Eye (tissue), 1 donor: ENCODE measurements at regions not wholly inside any gene's neighbourhood (a gene's known extent, or its start where the extent isn't known, plus 50 kb on each side); places are given as distances from the start of the nearest gene placed in this dataset.

Experiments
- DNase-seq: peaks from one replicate; pipeline ENCODE4 v3.0.0-alpha.2; 2015

DNA sequence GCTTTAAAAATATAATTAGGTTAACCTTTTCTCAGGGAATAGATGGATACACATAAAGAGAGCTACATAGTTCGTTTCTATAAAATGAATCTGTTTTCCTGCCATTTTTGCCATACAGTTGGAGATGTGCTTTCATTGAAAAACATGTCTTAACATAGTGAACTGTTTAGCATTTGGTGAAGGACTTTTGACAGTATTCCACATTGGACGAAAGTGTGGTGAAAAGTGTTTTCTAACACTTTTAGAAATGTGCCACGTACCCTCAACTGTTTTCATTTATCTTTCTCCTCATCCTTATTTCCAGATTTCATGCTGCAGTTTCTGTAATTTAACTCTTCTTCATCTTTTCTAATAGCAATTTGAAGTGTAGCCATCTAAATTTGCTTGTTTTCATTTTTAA, 249.1 kb upstream of the MTNR1B start:
- DNase-seq = no peak

DNA sequence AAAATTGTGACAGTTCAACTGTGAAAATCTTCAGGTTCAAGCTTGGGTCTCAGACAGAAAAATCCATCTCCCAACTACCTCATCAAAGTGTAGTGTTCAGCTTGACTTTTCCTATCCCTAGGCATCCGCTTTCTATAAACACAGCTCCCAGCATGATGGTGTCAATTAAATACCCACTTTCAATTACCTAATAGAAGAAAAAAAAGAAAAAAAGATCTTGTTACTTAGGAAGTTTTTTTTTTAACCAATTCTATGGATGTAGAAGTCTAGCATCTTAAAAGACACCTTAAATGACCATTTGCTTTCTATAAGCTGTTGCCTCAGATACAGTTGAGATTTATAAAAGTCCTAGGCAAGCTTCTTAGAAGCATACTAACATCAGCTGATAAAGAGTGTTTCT, 244.1 kb upstream of the MTNR1B start:
- DNase-seq = no peak

DNA sequence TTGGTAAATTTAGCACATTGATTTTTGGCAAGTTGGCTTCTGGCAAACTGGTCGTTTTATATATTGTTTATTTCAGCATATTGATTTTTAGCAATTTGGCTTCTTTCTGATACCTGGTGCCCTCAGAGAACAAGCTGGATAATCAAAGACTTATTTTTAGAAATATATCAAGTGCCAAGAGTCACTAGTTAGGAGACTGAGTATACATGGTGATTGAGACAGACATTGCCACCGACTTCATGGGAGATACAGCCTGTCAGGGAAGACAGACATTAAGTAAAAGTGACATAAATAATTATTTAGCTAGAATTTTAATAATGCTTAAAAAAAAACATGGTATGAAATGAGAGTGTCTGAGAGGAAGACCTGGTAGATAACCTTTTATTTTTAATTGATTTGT, 242.3 kb upstream of the MTNR1B start:
- no peak for DNase-seq

DNA sequence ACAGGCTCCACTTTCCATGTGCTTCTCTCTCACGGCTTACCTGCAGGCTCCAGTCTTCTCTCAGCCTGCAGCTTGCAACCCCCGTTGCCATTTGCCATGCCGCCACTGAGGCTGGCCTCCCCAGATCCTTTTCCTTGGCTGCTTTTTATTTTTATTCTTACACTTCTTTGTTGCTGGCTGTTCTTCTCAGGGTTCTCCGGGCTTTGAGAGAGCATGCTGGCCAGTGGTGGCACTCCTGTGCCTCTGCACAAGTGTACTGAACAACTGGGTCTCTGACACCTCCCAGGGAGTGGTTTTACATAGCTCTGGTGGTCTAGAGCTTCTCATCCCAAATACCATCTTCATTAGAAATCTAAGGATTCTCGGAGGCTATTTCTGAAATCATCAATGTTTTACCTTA, 241.7 kb upstream of the MTNR1B start:
- no peak for DNase-seq

DNA sequence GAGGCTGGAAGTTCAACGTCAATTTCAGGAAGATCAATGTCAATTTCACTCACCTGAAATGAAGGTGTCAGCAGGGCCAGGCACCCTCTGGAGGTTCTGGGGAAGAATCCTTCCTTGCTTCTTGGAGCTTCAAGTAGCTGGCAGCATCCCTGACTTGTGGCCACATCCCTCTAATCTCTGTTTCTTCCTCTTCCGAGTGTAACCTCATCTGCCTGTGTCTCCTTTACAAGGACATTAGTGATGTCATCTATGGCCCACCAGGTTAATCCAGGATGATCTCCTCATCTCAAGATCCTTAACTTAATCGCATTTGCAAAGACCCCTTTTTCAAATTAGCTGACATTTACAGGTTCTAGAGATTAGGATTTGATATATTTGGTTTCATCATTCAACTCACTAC, 240.8 kb upstream of the MTNR1B start:
- DNase-seq = no peak

DNA sequence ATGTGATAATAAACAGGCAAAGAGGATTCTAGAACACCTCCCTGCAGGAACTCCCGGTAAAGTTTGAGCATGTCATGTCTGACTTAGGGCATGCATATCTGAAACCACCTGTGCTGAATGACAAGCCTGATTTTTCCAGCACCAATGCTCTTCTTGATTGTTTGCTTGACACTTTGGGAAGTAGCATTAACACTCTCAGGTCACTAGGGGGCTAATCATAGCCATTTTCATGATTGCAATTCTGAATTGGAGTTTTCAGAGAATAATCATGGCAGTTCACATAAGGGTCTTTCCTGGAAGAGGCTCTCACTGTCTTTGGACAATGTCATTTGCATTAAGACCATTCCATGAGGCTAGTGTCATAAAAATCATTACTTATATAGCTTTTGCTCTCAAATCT, 234.4 kb upstream of the MTNR1B start:
- no peak for DNase-seq

DNA sequence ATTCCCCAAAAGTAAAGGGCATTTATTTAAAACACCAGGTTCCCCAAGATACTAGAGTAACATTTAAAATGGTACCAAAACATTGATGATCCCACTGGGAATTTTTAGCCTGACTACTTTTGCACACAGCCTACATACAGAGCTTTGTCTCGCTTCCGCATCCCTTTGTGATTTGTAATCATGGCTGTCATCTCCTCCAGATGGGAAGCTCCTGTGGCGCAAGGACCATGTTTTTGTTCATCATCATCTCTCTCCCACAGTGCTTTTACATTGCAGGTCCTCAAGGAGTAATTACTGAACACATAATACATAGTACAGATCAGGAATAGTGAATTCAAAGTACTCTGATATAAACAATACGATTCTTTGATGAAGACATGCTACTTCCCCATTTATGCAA, 231.2 kb upstream of the MTNR1B start:
- no peak for DNase-seq

DNA sequence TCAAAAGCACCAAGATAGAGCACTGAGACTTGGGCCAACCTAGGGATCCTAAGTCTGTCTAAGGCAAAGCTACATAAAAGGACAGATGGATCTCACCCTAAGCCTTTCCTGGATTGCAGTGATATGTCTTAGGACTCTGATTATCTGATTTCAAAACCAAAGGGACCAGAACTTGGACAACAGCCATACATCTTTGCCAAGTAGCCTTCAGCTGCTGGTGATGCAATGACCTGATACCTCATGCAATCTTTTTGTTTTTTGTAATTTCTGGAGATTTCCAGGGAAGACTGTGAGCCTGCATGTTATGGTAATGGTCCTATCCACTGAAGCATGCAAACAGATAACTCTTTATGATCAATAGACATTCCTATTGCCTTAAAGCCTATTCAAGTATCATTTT, 230.4 kb upstream of the MTNR1B start:
- DNase-seq = no peak

DNA sequence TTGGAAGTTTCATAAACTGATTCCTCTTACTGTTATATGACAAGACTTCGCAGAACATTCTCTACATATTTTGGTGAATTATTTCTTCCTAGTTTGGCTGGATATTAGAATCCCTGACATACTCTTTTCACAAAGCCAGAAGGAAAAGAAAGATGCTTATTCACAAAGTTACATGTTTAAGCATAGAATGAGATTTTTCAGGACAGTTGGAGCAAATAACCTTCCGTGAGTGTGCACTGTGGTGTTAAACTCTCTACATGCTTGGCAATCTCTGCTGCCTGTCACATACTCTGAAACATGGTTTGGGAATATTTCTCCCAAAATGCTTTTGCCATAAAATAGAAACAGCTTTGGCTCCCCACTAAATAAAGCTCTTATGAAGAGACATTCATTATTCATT, 230.0 kb upstream of the MTNR1B start:
- DNase-seq = no peak

DNA sequence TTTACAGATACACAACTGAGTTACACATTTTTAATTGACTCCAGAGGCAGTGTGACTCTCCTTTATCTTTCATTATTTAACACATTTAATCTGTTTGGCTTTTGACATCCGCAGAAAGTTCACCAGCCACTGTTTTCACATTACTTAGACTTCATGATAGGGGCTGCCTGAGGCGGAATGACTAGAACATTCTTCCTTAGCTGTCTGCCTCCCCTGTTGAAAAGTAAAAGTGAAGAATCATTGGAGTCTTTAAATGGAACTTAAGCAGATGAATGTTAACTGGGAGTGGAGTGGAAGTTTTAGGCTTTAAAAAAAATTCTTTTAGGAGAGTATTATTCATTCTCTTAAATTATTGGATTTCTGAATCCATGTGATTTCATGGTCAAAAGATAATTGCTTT, 229.2 kb upstream of the MTNR1B start:
- DNase-seq = no peak

DNA sequence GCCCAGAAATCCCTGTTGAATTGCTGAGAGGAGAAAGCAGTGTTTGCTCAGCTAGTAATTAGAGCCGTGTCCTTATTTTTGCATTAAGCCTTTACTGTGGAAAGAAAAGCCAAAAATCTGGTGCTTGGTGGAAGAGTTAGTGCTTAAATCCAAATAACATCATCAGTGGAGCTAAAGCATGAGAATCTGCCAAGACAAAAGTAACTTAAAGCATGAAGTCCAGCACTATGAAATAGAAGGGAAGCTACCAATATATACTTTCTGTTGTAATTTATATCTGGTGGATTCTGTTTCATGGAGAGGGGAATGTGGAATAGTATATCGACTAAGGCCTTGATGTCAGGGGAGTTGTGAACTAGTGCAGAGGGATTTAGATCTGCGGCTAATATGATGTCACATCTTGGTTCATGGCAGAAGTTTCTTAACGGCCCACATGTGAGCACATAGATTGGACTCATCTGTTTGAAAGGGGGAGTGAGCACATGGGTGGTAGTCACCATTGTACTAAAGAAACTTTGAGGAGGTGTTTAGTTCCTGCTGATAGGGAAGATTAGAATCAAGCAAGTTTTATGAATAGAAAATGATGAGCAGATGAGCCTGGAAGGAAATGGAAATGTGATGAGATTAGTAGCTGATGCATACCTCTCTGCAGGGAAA, 224.4 kb upstream of the MTNR1B start:
- DNase-seq = no peak

DNA sequence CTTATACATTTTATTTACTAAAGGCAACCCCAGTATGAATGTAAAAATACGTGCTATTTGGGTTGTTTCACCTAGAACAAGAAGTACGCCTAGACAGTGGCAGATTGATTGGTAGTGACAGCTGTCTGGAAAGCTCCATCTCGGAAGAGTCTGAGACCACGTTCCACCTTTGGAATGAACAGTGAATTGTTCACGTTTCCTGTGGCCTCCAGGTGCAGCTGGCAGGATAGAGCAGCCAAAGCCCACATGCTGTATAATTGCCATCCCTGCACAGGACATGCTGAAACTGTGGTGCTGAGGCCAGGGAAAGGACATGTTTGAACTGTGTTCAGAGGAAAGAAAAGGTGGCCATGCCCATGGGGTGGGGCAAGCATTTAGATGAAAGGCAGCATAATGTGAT, 218.7 kb upstream of the MTNR1B start:
- no peak for DNase-seq

DNA sequence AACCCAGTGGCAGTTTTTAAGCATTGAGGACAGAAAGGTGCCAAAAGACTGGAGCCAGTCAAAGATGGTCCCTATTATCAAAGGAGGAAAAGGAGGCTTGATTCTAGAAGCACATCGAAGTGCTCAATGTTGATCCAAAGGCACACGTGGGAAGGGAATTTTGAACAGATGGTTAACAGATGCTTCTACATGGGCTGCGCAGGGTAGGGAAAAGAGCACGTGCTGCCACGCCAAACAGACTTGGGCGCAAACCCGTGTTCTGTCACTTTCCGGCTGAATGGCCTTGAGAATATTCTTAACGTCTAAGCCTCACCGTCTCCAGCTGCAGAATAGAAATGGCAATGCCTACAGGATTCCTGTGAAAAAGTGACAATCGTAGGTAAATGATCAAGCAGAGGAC, 217.9 kb upstream of the MTNR1B start:
- peak; percentile 50 for DNase-seq

DNA sequence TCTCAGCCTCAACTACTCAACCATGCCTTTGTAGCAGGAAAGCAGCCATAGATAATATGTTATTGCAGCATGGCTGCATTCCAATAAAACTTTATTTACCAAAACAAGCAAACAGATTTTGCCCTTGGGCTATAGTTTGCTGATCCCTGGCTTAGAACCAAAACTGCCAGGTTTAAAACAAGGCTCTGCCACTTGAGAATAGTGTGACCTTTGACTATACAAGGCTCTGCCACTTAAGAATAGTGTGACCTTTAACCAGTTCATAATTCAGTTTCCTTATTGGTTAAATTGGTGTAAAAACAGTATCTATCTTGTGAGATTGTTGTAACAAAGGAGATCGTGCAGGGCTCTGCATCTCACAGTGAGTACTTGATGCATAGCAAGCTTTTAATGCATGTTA, 217.3 kb upstream of the MTNR1B start:
- DNase-seq = no peak

DNA sequence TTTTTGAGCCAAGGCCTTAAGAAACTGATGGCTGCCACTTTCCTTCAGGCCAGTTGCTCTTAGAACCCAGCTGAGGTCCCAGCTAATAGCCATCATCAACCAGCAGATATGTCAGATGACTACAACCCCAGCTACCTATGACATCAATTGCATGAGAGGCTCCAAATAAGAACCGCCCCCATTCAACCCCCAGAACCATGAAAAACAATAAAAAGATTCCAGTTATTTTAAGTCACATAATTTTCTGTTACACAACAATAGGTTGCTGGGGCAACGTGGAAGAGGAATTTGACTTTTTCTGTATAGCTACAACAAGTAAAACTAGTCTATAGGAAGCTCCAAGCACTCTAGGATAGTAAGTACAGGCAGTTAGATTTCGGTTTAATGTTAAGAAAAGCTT, 216.3 kb upstream of the MTNR1B start:
- no peak for DNase-seq

DNA sequence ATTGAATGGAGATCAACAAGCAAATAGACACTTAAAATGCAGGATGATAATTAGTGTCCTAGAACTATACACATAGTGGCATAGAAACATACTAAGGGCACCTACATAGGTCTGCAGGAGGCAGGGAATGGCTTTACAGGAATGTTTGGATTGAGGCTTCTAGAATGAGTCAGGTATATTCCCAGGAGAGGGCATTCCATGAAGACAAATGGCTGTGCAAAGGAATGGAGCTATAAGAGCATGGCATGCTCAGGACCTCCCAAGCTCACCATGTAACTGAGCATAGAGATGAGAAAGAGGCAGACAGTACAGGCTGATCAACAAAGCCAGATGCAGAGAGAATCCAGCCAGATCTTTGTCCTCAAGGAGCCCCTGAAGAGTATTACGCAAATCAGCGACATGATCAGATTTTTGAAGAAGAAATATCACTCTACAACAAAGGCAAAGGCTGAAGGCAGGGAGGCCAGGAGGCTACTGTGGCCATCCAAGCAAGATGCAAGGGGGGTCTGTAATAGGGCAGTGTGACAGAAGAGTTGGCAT, 211.1 kb upstream of the MTNR1B start:
- DNase-seq = no peak

DNA sequence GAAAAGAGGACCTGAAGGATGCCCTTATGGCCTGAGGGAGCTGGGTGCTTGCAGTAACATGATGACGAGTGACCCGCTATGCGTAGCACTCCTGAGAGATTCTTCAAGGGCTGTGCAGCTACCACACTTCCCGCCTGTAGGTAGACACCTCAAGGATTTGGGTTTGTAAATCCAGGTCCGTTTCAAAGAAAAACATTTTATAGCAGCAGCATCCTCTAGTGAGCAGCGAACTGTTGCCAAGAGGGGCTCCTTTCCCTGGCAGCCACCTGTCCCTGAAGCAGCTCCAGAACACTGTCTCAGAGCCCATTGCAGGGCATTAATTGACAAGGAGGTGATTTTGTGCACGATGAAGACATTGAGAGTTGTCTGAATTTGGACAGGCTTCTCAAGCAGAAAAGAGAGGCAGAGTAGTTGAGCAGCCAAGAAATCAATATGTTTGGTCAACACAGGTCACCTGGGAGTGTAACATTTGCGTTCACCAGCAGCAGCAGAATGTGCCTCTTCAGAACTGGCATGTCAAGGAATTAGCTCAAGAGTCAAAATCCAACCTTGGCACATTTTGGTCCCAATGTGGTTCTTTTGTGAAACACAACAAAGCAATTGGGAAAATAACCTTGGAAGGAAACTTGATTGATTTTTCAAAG, 209.8 kb upstream of the MTNR1B start:
- peak; percentile 33 for DNase-seq

DNA sequence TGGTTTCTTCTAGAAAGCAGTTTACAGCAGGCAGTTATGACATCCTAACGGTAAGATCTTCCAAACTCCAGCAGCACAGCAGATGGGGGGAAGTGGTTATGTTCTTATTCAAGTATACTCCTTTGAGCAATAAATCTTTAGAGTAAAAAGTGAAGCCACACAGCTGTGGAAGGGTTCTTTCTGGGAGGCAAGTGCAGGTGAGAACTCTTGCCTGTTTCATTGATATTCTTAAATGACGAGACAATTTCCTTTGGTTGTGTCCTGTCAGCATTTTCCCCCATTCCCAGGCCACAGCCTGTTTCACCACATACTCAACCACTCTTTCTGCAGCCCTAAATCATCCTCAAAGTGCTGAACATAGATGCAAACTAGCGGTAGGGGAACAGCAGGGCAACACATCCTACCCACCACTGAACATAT, 207.3 kb upstream of the MTNR1B start:
- no peak for DNase-seq

DNA sequence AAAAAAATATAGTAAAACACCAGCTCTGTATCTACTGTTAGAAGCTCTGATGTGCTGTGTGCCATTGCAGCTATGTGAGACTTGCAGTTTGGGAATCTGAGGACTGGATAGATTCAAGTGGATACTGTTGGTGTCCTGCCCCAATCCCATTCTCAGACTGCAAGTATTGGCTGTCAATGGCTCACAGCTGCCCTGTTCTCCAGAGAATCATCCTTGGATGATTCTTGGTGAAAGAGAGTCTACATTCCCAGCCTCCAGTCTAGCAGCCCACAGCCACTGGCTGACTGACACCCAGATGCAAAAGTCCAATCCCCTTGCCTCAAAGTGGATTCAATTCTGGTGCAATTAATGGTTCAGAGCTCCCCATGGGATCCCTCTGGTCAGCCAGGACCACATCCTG, 206.1 kb upstream of the MTNR1B start:
- DNase-seq = no peak

DNA sequence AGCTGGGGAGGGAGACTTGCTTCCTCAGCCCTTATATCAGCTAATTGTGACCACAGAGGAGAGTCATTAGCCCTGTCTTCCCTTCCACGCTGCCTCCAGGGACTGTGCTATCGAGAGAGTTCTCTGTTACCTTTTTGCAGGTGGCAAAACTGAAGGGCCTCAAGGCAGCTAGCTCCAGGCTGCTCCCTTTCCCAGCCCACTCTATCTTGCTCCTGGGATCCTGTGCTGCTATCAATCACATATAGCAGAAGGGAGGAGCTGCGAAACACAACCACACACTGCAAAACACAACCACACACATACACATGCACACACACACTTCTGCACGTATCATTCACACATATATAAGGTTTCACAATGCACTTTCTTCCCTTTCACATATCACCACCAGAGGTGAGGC, 205.3 kb upstream of the MTNR1B start:
- no peak for DNase-seq

DNA sequence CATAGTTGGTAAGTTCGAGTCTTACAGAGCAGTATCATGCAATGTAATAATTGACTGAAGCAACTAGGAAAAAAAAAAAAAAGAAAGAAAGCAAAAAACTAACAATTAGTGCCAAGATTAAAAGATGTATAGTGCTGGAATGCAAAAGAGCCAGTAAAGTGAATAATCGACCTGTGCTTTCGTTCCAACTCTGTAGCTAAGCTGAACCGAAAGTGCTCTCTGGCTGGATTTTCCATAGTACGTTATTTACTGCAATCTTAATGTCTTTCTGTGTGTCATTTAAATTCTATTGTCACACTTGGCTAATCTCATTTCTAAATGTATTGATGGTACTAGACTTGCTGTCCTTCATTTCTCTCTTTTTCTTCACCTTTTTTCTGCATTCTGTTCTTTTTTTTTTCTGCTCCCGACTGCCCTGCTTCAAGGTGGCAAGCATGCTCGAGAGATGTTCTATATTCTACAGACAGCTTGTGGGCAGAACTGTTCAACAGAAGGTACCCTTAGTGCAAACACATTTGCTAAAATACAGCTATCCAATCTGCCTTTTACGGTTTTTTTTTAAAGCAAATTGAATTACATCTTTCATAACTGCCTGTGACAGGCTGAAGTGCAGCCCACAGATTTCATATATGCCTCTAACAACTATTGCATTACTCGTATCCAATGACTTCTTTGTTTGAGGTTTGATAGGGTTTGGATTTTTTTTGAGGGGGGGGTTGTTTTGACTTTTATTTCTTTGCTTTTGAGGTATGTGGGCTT, 204.2 kb upstream of the MTNR1B start:
- no peak for DNase-seq

DNA sequence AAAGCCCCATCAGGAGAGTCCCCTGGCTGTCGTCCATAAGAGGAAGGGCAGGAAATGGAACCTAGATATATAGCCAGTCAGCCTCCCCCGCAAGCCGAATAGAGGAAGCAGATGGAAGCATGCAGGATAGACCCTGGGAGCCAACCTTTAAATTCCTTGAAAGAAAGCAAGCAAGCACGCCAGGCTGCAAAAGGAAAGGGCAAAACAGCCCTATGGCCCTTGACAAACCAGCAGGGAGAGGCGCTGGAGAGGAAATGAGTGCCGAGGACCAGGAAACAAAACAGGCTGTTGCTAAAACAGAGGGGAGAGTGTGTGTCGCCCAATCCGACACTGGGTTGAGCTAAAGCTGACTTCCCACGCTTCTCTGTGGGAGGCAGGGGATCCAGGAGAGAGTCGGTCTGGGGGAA, 203.5 kb upstream of the MTNR1B start:
- DNase-seq = peak; percentile 24

DNA sequence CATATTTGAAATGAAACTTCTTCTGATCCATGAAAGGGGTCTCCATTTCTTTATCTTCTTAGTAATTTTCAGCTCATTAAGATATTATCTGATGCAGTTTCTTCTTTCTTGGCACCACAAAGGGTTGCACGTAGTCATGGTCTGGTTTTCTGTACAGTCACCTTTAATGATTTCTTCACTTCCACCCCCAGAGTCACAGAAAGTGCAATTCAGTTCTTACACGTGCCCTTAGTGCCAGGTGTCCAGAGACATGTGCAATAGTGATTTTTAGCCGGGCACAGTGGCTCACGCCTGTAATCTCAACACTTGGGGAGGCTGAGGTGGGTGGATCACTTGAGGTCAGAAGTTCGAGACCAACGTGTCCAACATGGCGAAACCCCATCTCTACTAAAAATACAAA, 202.8 kb upstream of the MTNR1B start:
- DNase-seq = no peak

DNA sequence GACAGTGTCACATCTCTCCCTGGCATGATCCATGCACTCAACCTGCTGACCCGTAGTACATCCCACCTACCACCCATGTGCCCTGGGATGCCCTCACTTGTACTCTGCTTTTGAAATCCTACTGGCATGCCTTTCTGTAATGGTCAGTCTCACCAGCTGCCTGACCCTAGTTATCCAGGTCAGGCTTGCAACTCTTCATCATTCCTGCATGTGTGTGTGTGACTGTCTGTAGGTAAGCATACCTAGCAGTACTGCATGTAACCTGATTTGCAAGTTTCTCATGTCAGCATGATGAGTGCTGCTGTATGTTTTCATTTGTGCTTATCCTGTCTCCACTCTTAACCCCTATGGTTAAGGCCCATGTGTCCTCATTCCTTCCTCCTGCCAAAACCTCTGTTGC, 202.0 kb upstream of the MTNR1B start:
- DNase-seq = no peak
